Erythroblast (primary cell): ENCODE measurements at regions not wholly inside any gene's neighbourhood (a gene's known extent, or its start where the extent isn't known, plus 50 kb on each side); places are given as distances from the start of the nearest gene placed in this dataset.

Experiments used
- GATA1 ChIP-seq: IDR thresholded peaks from 2 replicates; pipeline ENCODE4 v1.6.1; 2011; ENCODE audit warnings: low read depth, mild to moderate bottlenecking, control low read depth, low read length, moderate library complexity
- POLR2A ChIP-seq: IDR thresholded peaks from 2 replicates; pipeline ENCODE4 v1.6.1; 2011; ENCODE audit warnings: mild to moderate bottlenecking, low read length

- TF ChIP-seq POLR2A (no peak), GATA1 (no peak)
These were observed 109.7 kb downstream of the SLC25A47 start for GRCh38 chr14:100432652-100433427.
